PFSK-1 (cell line): ENCODE measurements at regions not wholly inside any gene's neighbourhood (a gene's known extent, or its start where the extent isn't known, plus 50 kb on each side); places are given as distances from the start of the nearest gene placed in this dataset.

Experiments
- FOXP2 ChIP-seq: optimal IDR thresholded peaks from 2 replicates; pipeline ENCODE3; 2011; ENCODE audit warnings: borderline replicate concordance, control low read depth, inconsistent platforms; ENCODE audit not compliant: insufficient read depth; ENCODE audit errors: extremely low read length, extremely low read depth
- POLR2AphosphoS5 ChIP-seq: IDR thresholded peaks from 2 replicates; pipeline ENCODE4 v1.6.1; 2012; ENCODE audit warnings: low read depth, mild to moderate bottlenecking, control low read depth, low read length, moderate library complexity
- SIN3A ChIP-seq: IDR thresholded peaks from 2 replicates; pipeline ENCODE4 v1.6.1; 2012; ENCODE audit warnings: mild to moderate bottlenecking, low read length, moderate library complexity, borderline replicate concordance; ENCODE audit not compliant: insufficient read depth
- TAF1 ChIP-seq: IDR thresholded peaks from 2 replicates; pipeline ENCODE4 v1.6.1; 2012; ENCODE audit warnings: low read length, control low read depth, borderline replicate concordance; ENCODE audit not compliant: insufficient read depth

DNA sequence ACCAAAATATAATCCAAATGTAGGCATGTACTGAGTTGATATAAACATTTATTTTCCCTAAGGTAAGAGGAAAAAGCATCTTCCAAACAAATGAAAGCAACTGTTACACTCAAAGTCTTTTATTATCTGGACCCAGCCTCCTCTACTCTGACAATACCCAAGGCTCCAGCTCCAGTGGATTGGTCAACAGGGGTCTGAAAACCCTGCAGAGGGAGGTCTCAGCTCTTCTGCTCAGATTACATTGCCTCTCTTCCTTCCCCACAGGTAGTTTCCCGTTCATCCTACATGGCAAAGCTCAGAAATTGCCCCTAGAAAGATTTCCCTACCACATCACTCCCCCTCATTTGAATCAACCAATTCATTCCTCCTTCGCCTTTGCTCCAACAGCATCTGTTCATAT is 457.0 kb downstream of the METTL4 start:
- TF ChIP-seq POLR2AphosphoS5 (no peak), SIN3A (no peak), FOXP2 (no peak), TAF1 (no peak)
